ENCODE measurements at regions not wholly inside any gene's neighbourhood (a gene's known extent, or its start where the extent isn't known, plus 50 kb on each side); places are given as distances from the start of the nearest gene placed in this dataset.

- peak; percentile 14; the same call in 1 of the 2 replicates for TF ChIP-seq CTCF (IDR thresholded peaks at IDR 0.05; ENCODE audit: low read length)
- no peak for TF ChIP-seq EZH2 (IDR thresholded peaks at IDR 0.05; ENCODE audit: borderline replicate concordance, low read length)
These were observed 404.4 kb upstream of the MDFIC2 start for GRCh38 chr3:70716832-70717231.

Measured in OCI-LY1 (cell line).